ENCODE measurements at regions not wholly inside any gene's neighbourhood (a gene's known extent, or its start where the extent isn't known, plus 50 kb on each side); places are given as distances from the start of the nearest gene placed in this dataset.

GRCh38 chr12:20206410-20206809 lies 161.9 kb upstream of the PDE3A start:
- no peak for DNase-seq
- ChIA-PET POLR2A (no interaction called here), CTCF (no interaction called here)
- H3K27ac ChIP-seq (ENCODE audit: low read depth, low read length): no peak overlapping the region
- Mint-ChIP-seq H3K27me3 (no peaks in the 10 kb centered on the region), H3K9me3 (peaks cover 0 to 2% (median 0%) of the 10 kb centered on the region in 5 donors), H3K27ac (no peak overlapping the region), H3K36me3 (no peaks in the 10 kb centered on the region), H3K4me1 (no peaks in the 10 kb centered on the region), H3K4me3 (no peak overlapping the region)
- H3K36me3 ChIP-seq (ENCODE audit: insufficient read depth, low read length): no peaks in the 10 kb centered on the region
- no peaks in the 10 kb centered on the region for H3K27me3 ChIP-seq (ENCODE audit: insufficient read depth, low read length, poor library complexity, severe bottlenecking)
- H3K4me1 ChIP-seq (ENCODE audit: insufficient read depth, low read length): no peaks in the 10 kb centered on the region
- no peaks in the 10 kb centered on the region for H3K9me3 ChIP-seq (ENCODE audit: low read length)
- no peak overlapping the region for H3K4me3 ChIP-seq (ENCODE audit: low read length)

- H3K4me3 Mint-ChIP-seq: no peak overlapping the region
- H3K27ac ChIP-seq (ENCODE audit: low read depth, low read length): no peak overlapping the region
- H3K27me3 ChIP-seq (ENCODE audit: insufficient read depth, low read length, poor library complexity, severe bottlenecking): no peaks in the 10 kb centered on the region
- no peaks in the 10 kb centered on the region for H3K9me3 ChIP-seq (ENCODE audit: low read length)
- H3K36me3 ChIP-seq (ENCODE audit: insufficient read depth, low read length): no peaks in the 10 kb centered on the region
- CTCF ChIA-PET: no interaction called here
- H3K36me3 Mint-ChIP-seq: no peaks in the 10 kb centered on the region
- H3K27me3 Mint-ChIP-seq: no peaks in the 10 kb centered on the region
- POLR2A ChIA-PET: no interaction called here
- peaks cover 0 to 2% (median 0%) of the 10 kb centered on the region in 5 donors for H3K9me3 Mint-ChIP-seq
- H3K4me1 ChIP-seq (ENCODE audit: insufficient read depth, low read length): no peaks in the 10 kb centered on the region
- H3K4me3 ChIP-seq (ENCODE audit: low read length): no peak overlapping the region
- no peak overlapping the region for H3K27ac Mint-ChIP-seq
- H3K4me1 Mint-ChIP-seq: no peaks in the 10 kb centered on the region
- no peak for DNase-seq
Measured at GRCh38 chr12:20210621-20211215, 157.6 kb upstream of the PDE3A start.

- H3K36me3 ChIP-seq (ENCODE audit: insufficient read depth, low read length): no peaks in the 10 kb centered on the region
- H3K4me1 ChIP-seq (ENCODE audit: insufficient read depth, low read length): no peaks in the 10 kb centered on the region
- no peaks in the 10 kb centered on the region for H3K4me1 Mint-ChIP-seq
- H3K4me3 ChIP-seq (ENCODE audit: low read length): no peak overlapping the region
- CTCF ChIA-PET: no interaction called here
- peaks cover 0 to 2% (median 0%) of the 10 kb centered on the region in 5 donors for H3K9me3 Mint-ChIP-seq
- H3K27ac ChIP-seq (ENCODE audit: low read depth, low read length): no peak overlapping the region
- no peak for DNase-seq
- H3K27me3 Mint-ChIP-seq: no peaks in the 10 kb centered on the region
- no peaks in the 10 kb centered on the region for H3K9me3 ChIP-seq (ENCODE audit: low read length)
- no peak overlapping the region for H3K4me3 Mint-ChIP-seq
- H3K27me3 ChIP-seq (ENCODE audit: insufficient read depth, low read length, poor library complexity, severe bottlenecking): no peaks in the 10 kb centered on the region
- POLR2A ChIA-PET: no interaction called here
- H3K27ac Mint-ChIP-seq: no peak overlapping the region
- H3K36me3 Mint-ChIP-seq: peaks cover 0 to 2% (median 0%) of the 10 kb centered on the region in 3 donors
Measured at GRCh38 chr12:20211541-20211940, 156.8 kb upstream of the PDE3A start.

GRCh38 chr12:20211981-20212421 lies 156.3 kb upstream of the PDE3A start:
- Histone ChIP-seq H3K27ac (ENCODE audit: low read depth, low read length) (no peak overlapping the region), H3K27me3 (ENCODE audit: insufficient read depth, low read length, poor library complexity, severe bottlenecking) (no peaks in the 10 kb centered on the region), H3K4me3 (ENCODE audit: low read length) (no peak overlapping the region), H3K9me3 (ENCODE audit: low read length) (no peaks in the 10 kb centered on the region), H3K4me1 (ENCODE audit: insufficient read depth, low read length) (no peaks in the 10 kb centered on the region), H3K36me3 (ENCODE audit: insufficient read depth, low read length) (no peaks in the 10 kb centered on the region)
- ChIA-PET POLR2A (no interaction called here), CTCF (no interaction called here)
- Mint-ChIP-seq H3K4me3 (no peak overlapping the region), H3K4me1 (no peaks in the 10 kb centered on the region), H3K27ac (no peak overlapping the region), H3K27me3 (no peaks in the 10 kb centered on the region), H3K36me3 (peaks cover 0 to 2% (median 0%) of the 10 kb centered on the region in 3 donors), H3K9me3 (peaks cover 0 to 2% (median 0%) of the 10 kb centered on the region in 5 donors)
- no peak for DNase-seq

- no peaks in the 10 kb centered on the region for H3K4me1 Mint-ChIP-seq
- CTCF ChIA-PET: no interaction called here
- H3K9me3 Mint-ChIP-seq: no peaks in the 10 kb centered on the region
- no peak for DNase-seq
- H3K4me3 ChIP-seq (ENCODE audit: low read length): no peak overlapping the region
- no peaks in the 10 kb centered on the region for H3K27me3 Mint-ChIP-seq
- no peak overlapping the region for H3K27ac Mint-ChIP-seq
- POLR2A ChIA-PET: no interaction called here
- no peaks in the 10 kb centered on the region for H3K9me3 ChIP-seq (ENCODE audit: low read length)
- no peaks in the 10 kb centered on the region for H3K27me3 ChIP-seq (ENCODE audit: insufficient read depth, low read length, poor library complexity, severe bottlenecking)
- no peaks in the 10 kb centered on the region for H3K36me3 ChIP-seq (ENCODE audit: insufficient read depth, low read length)
- no peak overlapping the region for H3K27ac ChIP-seq (ENCODE audit: low read depth, low read length)
- H3K4me1 ChIP-seq (ENCODE audit: insufficient read depth, low read length): no peaks in the 10 kb centered on the region
- H3K4me3 Mint-ChIP-seq: no peak overlapping the region
- peaks cover 0 to 2% (median 0%) of the 10 kb centered on the region in 3 donors for H3K36me3 Mint-ChIP-seq
Measured at GRCh38 chr12:20212658-20213555, 155.4 kb upstream of the PDE3A start.

- POLR2A ChIA-PET: no interaction called here
- Histone ChIP-seq H3K9me3 (ENCODE audit: low read length) (no peaks in the 10 kb centered on the region), H3K27ac (ENCODE audit: low read depth, low read length) (no peak overlapping the region), H3K36me3 (ENCODE audit: insufficient read depth, low read length) (no peaks in the 10 kb centered on the region), H3K27me3 (ENCODE audit: insufficient read depth, low read length, poor library complexity, severe bottlenecking) (no peaks in the 10 kb centered on the region), H3K4me3 (ENCODE audit: low read length) (no peak overlapping the region), H3K4me1 (ENCODE audit: insufficient read depth, low read length) (no peaks in the 10 kb centered on the region)
- H3K27ac Mint-ChIP-seq: no peak overlapping the region
- DNase-seq: no peak
- no peaks in the 10 kb centered on the region for H3K27me3 Mint-ChIP-seq
- peaks cover 0 to 2% (median 0%) of the 10 kb centered on the region in 3 donors for H3K36me3 Mint-ChIP-seq
- no peak overlapping the region for H3K4me3 Mint-ChIP-seq
- no peaks in the 10 kb centered on the region for H3K4me1 Mint-ChIP-seq
- no peaks in the 10 kb centered on the region for H3K9me3 Mint-ChIP-seq
- CTCF ChIA-PET: no interaction called here
Measured at GRCh38 chr12:20213723-20214625, 154.4 kb upstream of the PDE3A start.

GRCh38 chr12:20220339-20220738 lies 148.0 kb upstream of the PDE3A start:
- no peak for DNase-seq
- peaks cover 0 to 4% (median 0%) of the 10 kb centered on the region in 5 donors for H3K9me3 Mint-ChIP-seq
- Histone ChIP-seq H3K4me3 (ENCODE audit: low read length) (no peak overlapping the region), H3K9me3 (ENCODE audit: low read length) (no peaks in the 10 kb centered on the region), H3K4me1 (ENCODE audit: insufficient read depth, low read length) (no peaks in the 10 kb centered on the region), H3K27me3 (ENCODE audit: insufficient read depth, low read length, poor library complexity, severe bottlenecking) (no peaks in the 10 kb centered on the region), H3K36me3 (ENCODE audit: insufficient read depth, low read length) (no peaks in the 10 kb centered on the region), H3K27ac (ENCODE audit: low read depth, low read length) (no peak overlapping the region)
- H3K27me3 Mint-ChIP-seq: no peaks in the 10 kb centered on the region
- no peak overlapping the region for H3K4me3 Mint-ChIP-seq
- H3K27ac Mint-ChIP-seq: no peak overlapping the region
- ChIA-PET POLR2A (no interaction called here), CTCF (no interaction called here)
- peaks cover 0 to 2% (median 0%) of the 10 kb centered on the region in 3 donors for H3K36me3 Mint-ChIP-seq
- H3K4me1 Mint-ChIP-seq: no peaks in the 10 kb centered on the region
